ENCODE measurements at regions not wholly inside any gene's neighbourhood (a gene's known extent, or its start where the extent isn't known, plus 50 kb on each side); places are given as distances from the start of the nearest gene placed in this dataset.

DNA sequence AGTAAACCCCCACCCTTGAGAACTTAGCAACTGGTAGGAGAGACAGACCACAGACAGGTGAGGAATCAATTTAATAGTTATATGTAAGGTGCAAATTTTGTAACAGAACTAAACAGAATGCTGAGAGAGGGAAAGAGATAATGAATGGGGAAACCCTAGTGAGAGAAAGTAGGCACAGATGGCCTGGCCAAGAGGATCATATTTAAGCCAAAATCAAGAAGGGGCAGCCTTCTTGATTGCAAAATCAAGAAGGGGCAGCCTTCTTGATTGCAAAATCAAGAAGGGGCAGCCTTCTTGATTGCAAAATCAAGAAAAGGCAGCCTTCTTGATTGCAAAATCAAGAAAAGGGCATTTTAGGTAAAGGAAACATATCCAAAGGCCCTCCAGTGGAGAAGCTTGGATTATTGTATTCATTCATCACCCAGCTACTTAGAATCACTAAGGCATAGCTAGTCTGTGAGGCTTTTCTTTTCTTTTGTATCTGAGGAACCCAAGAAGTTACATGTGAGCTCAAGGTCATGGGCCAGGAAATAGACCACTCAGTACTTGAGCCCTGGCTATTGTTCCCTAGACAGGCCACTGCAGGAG, 190.6 kb downstream of the CYLD start:
- TF ChIP-seq, protein P1, sequence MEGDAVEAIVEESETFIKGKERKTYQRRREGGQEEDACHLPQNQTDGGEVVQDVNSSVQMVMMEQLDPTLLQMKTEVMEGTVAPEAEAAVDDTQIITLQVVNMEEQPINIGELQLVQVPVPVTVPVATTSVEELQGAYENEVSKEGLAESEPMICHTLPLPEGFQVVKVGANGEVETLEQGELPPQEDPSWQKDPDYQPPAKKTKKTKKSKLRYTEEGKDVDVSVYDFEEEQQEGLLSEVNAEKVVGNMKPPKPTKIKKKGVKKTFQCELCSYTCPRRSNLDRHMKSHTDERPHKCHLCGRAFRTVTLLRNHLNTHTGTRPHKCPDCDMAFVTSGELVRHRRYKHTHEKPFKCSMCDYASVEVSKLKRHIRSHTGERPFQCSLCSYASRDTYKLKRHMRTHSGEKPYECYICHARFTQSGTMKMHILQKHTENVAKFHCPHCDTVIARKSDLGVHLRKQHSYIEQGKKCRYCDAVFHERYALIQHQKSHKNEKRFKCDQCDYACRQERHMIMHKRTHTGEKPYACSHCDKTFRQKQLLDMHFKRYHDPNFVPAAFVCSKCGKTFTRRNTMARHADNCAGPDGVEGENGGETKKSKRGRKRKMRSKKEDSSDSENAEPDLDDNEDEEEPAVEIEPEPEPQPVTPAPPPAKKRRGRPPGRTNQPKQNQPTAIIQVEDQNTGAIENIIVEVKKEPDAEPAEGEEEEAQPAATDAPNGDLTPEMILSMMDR (IDR thresholded peaks at IDR 0.05; ENCODE audit: control extremely low read depth in 1 of 3, insufficient read depth in 1 of 3, low read depth in 1 of 3, low read length in 3 of 3) = no peak
- TF ChIP-seq JUND (IDR thresholded peaks at IDR 0.05; ENCODE audit: low read length) = no peak
- TF ChIP-seq POLR2A (IDR thresholded peaks at IDR 0.05; ENCODE audit: control extremely low read depth in 1 of 2, low read depth in 2 of 2, low read length in 2 of 2) = no peak
- TF ChIP-seq, protein P2, sequence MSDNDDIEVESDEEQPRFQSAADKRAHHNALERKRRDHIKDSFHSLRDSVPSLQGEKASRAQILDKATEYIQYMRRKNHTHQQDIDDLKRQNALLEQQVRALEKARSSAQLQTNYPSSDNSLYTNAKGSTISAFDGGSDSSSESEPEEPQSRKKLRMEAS (IDR thresholded peaks at IDR 0.05) = no peak
- TF ChIP-seq NANOG (IDR thresholded peaks at IDR 0.05; ENCODE audit: insufficient read depth, low read depth, low read length, poor library complexity, severe bottlenecking) = no peak
- TF ChIP-seq RNF2 (IDR thresholded peaks at IDR 0.05; ENCODE audit: borderline replicate concordance, low read depth, low read length, missing control alignments, poor library complexity, severe bottlenecking) = no peak
- no peak for TF ChIP-seq RAD21 (IDR thresholded peaks at IDR 0.05 in 1 of 2, conservative IDR thresholded peaks at IDR 0.05 in 1 of 2; ENCODE audit: low read depth in 2 of 2, low read length in 2 of 2)
- TF ChIP-seq SP1 (IDR thresholded peaks at IDR 0.05; ENCODE audit: low read depth, low read length) = no peak
- TF ChIP-seq EP300 (IDR thresholded peaks at IDR 0.05; ENCODE audit: borderline replicate concordance in 1 of 2, low read depth in 2 of 2, low read length in 2 of 2) = no peak
- no peak for TF ChIP-seq TBP (IDR thresholded peaks at IDR 0.05; ENCODE audit: low read depth, low read length)
- TF ChIP-seq, protein P3, sequence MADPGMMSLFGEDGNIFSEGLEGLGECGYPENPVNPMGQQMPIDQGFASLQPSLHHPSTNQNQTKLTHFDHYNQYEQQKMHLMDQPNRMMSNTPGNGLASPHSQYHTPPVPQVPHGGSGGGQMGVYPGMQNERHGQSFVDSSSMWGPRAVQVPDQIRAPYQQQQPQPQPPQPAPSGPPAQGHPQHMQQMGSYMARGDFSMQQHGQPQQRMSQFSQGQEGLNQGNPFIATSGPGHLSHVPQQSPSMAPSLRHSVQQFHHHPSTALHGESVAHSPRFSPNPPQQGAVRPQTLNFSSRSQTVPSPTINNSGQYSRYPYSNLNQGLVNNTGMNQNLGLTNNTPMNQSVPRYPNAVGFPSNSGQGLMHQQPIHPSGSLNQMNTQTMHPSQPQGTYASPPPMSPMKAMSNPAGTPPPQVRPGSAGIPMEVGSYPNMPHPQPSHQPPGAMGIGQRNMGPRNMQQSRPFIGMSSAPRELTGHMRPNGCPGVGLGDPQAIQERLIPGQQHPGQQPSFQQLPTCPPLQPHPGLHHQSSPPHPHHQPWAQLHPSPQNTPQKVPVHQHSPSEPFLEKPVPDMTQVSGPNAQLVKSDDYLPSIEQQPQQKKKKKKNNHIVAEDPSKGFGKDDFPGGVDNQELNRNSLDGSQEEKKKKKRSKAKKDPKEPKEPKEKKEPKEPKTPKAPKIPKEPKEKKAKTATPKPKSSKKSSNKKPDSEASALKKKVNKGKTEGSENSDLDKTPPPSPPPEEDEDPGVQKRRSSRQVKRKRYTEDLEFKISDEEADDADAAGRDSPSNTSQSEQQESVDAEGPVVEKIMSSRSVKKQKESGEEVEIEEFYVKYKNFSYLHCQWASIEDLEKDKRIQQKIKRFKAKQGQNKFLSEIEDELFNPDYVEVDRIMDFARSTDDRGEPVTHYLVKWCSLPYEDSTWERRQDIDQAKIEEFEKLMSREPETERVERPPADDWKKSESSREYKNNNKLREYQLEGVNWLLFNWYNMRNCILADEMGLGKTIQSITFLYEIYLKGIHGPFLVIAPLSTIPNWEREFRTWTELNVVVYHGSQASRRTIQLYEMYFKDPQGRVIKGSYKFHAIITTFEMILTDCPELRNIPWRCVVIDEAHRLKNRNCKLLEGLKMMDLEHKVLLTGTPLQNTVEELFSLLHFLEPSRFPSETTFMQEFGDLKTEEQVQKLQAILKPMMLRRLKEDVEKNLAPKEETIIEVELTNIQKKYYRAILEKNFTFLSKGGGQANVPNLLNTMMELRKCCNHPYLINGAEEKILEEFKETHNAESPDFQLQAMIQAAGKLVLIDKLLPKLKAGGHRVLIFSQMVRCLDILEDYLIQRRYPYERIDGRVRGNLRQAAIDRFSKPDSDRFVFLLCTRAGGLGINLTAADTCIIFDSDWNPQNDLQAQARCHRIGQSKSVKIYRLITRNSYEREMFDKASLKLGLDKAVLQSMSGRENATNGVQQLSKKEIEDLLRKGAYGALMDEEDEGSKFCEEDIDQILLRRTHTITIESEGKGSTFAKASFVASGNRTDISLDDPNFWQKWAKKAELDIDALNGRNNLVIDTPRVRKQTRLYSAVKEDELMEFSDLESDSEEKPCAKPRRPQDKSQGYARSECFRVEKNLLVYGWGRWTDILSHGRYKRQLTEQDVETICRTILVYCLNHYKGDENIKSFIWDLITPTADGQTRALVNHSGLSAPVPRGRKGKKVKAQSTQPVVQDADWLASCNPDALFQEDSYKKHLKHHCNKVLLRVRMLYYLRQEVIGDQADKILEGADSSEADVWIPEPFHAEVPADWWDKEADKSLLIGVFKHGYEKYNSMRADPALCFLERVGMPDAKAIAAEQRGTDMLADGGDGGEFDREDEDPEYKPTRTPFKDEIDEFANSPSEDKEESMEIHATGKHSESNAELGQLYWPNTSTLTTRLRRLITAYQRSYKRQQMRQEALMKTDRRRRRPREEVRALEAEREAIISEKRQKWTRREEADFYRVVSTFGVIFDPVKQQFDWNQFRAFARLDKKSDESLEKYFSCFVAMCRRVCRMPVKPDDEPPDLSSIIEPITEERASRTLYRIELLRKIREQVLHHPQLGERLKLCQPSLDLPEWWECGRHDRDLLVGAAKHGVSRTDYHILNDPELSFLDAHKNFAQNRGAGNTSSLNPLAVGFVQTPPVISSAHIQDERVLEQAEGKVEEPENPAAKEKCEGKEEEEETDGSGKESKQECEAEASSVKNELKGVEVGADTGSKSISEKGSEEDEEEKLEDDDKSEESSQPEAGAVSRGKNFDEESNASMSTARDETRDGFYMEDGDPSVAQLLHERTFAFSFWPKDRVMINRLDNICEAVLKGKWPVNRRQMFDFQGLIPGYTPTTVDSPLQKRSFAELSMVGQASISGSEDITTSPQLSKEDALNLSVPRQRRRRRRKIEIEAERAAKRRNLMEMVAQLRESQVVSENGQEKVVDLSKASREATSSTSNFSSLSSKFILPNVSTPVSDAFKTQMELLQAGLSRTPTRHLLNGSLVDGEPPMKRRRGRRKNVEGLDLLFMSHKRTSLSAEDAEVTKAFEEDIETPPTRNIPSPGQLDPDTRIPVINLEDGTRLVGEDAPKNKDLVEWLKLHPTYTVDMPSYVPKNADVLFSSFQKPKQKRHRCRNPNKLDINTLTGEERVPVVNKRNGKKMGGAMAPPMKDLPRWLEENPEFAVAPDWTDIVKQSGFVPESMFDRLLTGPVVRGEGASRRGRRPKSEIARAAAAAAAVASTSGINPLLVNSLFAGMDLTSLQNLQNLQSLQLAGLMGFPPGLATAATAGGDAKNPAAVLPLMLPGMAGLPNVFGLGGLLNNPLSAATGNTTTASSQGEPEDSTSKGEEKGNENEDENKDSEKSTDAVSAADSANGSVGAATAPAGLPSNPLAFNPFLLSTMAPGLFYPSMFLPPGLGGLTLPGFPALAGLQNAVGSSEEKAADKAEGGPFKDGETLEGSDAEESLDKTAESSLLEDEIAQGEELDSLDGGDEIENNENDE (IDR thresholded peaks at IDR 0.05; ENCODE audit: insufficient replicate concordance, low read length) = no peak
